ENCODE measurements at regions not wholly inside any gene's neighbourhood (a gene's known extent, or its start where the extent isn't known, plus 50 kb on each side); places are given as distances from the start of the nearest gene placed in this dataset.

DNA sequence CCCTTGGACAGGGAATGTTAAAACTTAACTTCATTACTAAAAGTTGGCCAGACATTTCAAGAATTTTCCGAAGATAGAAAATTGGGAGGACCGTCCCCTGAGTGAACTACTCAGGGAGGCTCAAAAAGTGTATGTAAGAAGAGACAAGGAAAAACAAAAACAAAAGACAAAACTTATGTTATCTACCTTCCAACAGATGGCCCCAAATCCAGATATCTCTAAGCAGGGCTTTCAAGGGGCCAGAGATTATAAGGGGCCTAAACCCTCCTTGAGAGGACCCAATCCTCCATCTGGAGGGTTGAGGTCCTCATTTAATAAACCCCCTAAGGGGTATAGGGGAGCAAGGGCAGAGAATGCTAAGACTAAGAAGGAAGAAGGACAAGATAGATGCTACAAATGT, 203.6 kb downstream of the SH2D4B start:
- no peak for TF ChIP-seq POLR2A (IDR thresholded peaks at IDR 0.05)
- TF ChIP-seq, protein P1, sequence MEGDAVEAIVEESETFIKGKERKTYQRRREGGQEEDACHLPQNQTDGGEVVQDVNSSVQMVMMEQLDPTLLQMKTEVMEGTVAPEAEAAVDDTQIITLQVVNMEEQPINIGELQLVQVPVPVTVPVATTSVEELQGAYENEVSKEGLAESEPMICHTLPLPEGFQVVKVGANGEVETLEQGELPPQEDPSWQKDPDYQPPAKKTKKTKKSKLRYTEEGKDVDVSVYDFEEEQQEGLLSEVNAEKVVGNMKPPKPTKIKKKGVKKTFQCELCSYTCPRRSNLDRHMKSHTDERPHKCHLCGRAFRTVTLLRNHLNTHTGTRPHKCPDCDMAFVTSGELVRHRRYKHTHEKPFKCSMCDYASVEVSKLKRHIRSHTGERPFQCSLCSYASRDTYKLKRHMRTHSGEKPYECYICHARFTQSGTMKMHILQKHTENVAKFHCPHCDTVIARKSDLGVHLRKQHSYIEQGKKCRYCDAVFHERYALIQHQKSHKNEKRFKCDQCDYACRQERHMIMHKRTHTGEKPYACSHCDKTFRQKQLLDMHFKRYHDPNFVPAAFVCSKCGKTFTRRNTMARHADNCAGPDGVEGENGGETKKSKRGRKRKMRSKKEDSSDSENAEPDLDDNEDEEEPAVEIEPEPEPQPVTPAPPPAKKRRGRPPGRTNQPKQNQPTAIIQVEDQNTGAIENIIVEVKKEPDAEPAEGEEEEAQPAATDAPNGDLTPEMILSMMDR (IDR thresholded peaks at IDR 0.05), result no peak
- no peak for TF ChIP-seq EP300 (IDR thresholded peaks at IDR 0.05)

Data from tibial nerve (tissue), 4 donors.